GM13977 (cell line): ENCODE measurements at regions not wholly inside any gene's neighbourhood (a gene's known extent, or its start where the extent isn't known, plus 50 kb on each side); places are given as distances from the start of the nearest gene placed in this dataset.

ENCODE experiments used
- DNase-seq: peaks from one replicate; pipeline ENCODE4 v3.0.0; 2012; ENCODE audit warnings: low spot score
- CTCF ChIP-seq: IDR thresholded peaks from 2 replicates; pipeline ENCODE4 v1.5.1; 2012; ENCODE audit warnings: mild to moderate bottlenecking, control low read depth; ENCODE audit not compliant: insufficient read depth; ENCODE audit errors: extremely low read depth, missing control alignments
- in situ Hi-C: fragments of 300-500 bp; cut with MboI; formaldehyde crosslinking; loops from one replicate; pipeline ENCODE4 v1.12.0; 2022; ENCODE audit warnings: low sequenced_read_pairs, low pct_unique_long_range_greater_than_20kb, mixed read lengths, inconsistent platforms; ENCODE audit not compliant: unreplicated experiment

- in situ Hi-C loops = no loop called here
- DNase-seq = no peak
- TF ChIP-seq CTCF = no peak
These were observed 85.5 kb downstream of the APIP start for GRCh38 chr11:34830648-34831047.

- no peak for TF ChIP-seq CTCF
- in situ Hi-C loops = no loop called here
- DNase-seq = no peak
These were observed 86.1 kb downstream of the APIP start for GRCh38 chr11:34830035-34830434.

GRCh38 chr11:34827228-34827627 lies 89.0 kb downstream of the APIP start:
- no peak for TF ChIP-seq CTCF
- in situ Hi-C loops = no loop called here
- DNase-seq = no peak

- in situ Hi-C loops = no loop called here
- no peak for TF ChIP-seq CTCF
- no peak for DNase-seq
These were observed 89.8 kb downstream of the APIP start for GRCh38 chr11:34826384-34826726.

- in situ Hi-C loops = no loop called here
- no peak for DNase-seq
- TF ChIP-seq CTCF = no peak
These were observed 90.4 kb downstream of the APIP start for GRCh38 chr11:34825670-34826383.

GRCh38 chr11:34825315-34825669 lies 90.9 kb downstream of the APIP start:
- in situ Hi-C loops = no loop called here
- TF ChIP-seq CTCF = no peak
- no peak for DNase-seq

GRCh38 chr11:34824425-34824824 lies 91.8 kb downstream of the APIP start:
- TF ChIP-seq CTCF = no peak
- no peak for DNase-seq
- in situ Hi-C loops = no loop called here
